Fibroblast of mammary gland (primary cell): ENCODE measurements at regions not wholly inside any gene's neighbourhood (a gene's known extent, or its start where the extent isn't known, plus 50 kb on each side); places are given as distances from the start of the nearest gene placed in this dataset.
"Not testable (repeated sequence)": the region's sequence is repeated elsewhere in the genome, so short reads cannot be mapped to it uniquely, and the experiment has no call there.

ENCODE experiments used
- DNase-seq: peaks from one replicate; pipeline ENCODE4 v3.0.0-alpha.2; 2010; ENCODE audit warnings: low read depth
- H3K4me3 ChIP-seq: 2 replicates; pipeline ENCODE4 v1.5.1; 2011; ENCODE audit warnings: low read depth, mild to moderate bottlenecking, low read length, moderate library complexity; ENCODE audit not compliant: control insufficient read depth
- CTCF ChIP-seq: conservative IDR thresholded peaks from 2 replicates; pipeline ENCODE4 v1.5.1; 2011; ENCODE audit warnings: low read depth, low read length, inconsistent platforms; ENCODE audit not compliant: control insufficient read depth, insufficient read depth

- peak; percentile 8 for TF ChIP-seq CTCF
- DNase-seq = peak; percentile 25
- H3K4me3 ChIP-seq = no peak overlapping the region
These were observed 553.8 kb upstream of the SGO1 start for GRCh38 chr3:20739814-20740213.

GRCh38 chr3:20736287-20736852 lies 550.4 kb upstream of the SGO1 start:
- no peak overlapping the region for H3K4me3 ChIP-seq

GRCh38 chr3:20729185-20729584 lies 543.2 kb upstream of the SGO1 start:
- TF ChIP-seq CTCF = no peak
- DNase-seq = no peak
- no peak overlapping the region for H3K4me3 ChIP-seq

More at GRCh38 chr3:20736287-20736852, 550.4 kb upstream of the SGO1 start:
- TF ChIP-seq CTCF = no peak
- no peak for DNase-seq

GRCh38 chr3:20726786-20727185 lies 540.8 kb upstream of the SGO1 start:
- TF ChIP-seq CTCF = no peak
- no peak overlapping the region for H3K4me3 ChIP-seq
- no peak for DNase-seq

GRCh38 chr3:20724241-20724640 lies 538.2 kb upstream of the SGO1 start:
- no peak overlapping the region for H3K4me3 ChIP-seq
- TF ChIP-seq CTCF = no peak

GRCh38 chr3:20716425-20716824 lies 530.4 kb upstream of the SGO1 start:
- H3K4me3 ChIP-seq, DNase-seq: not testable (repeated sequence)

More at GRCh38 chr3:20724241-20724640, 538.2 kb upstream of the SGO1 start:
- no peak for DNase-seq

GRCh38 chr3:20701641-20702040 lies 515.6 kb upstream of the SGO1 start:
- TF ChIP-seq CTCF = no peak
- H3K4me3 ChIP-seq = no peak overlapping the region
- DNase-seq = no peak
